Endothelial cell (in vitro differentiated cells): ENCODE measurements at regions not wholly inside any gene's neighbourhood (a gene's known extent, or its start where the extent isn't known, plus 50 kb on each side); places are given as distances from the start of the nearest gene placed in this dataset.

Source experiments
- DNase-seq: peaks from one replicate; pipeline ENCODE4 v3.0.0; 2021; ENCODE audit warnings: low spot score
- H3K27ac Mint-ChIP-seq: one replicate; pipeline ENCODE4 v1.8.0; 2021; ENCODE audit warnings: mixed read lengths, inconsistent platforms; ENCODE audit not compliant: unreplicated experiment
- H3K27me3 Mint-ChIP-seq: one replicate; pipeline ENCODE4 v1.8.0; 2021; ENCODE audit warnings: mild to moderate bottlenecking, moderate library complexity, mixed read lengths, inconsistent platforms; ENCODE audit not compliant: unreplicated experiment
- H3K36me3 Mint-ChIP-seq: one replicate; pipeline ENCODE4 v1.8.0; 2021; ENCODE audit warnings: mild to moderate bottlenecking, low read depth, mixed read lengths, inconsistent platforms; ENCODE audit not compliant: unreplicated experiment
- H3K4me1 Mint-ChIP-seq: one replicate; pipeline ENCODE4 v1.8.0; 2021; ENCODE audit warnings: mild to moderate bottlenecking, mixed read lengths, inconsistent platforms; ENCODE audit not compliant: unreplicated experiment
- H3K4me3 Mint-ChIP-seq: one replicate; pipeline ENCODE4 v1.8.0; 2021; ENCODE audit warnings: mild to moderate bottlenecking, mixed read lengths, inconsistent platforms; ENCODE audit not compliant: unreplicated experiment
- H3K9me3 Mint-ChIP-seq: one replicate; pipeline ENCODE4 v1.8.0; 2021; ENCODE audit warnings: mixed read lengths, inconsistent platforms; ENCODE audit not compliant: unreplicated experiment
- TF ChIP-seq, protein P1 (sequence below): fragments of 200-600 bp; sonication (generic); IDR thresholded peaks from one replicate; pipeline ENCODE4 v1.5.0; 2021; ENCODE audit warnings: antibody characterized with exemption; ENCODE audit not compliant: unreplicated experiment

- TF ChIP-seq, protein P1, sequence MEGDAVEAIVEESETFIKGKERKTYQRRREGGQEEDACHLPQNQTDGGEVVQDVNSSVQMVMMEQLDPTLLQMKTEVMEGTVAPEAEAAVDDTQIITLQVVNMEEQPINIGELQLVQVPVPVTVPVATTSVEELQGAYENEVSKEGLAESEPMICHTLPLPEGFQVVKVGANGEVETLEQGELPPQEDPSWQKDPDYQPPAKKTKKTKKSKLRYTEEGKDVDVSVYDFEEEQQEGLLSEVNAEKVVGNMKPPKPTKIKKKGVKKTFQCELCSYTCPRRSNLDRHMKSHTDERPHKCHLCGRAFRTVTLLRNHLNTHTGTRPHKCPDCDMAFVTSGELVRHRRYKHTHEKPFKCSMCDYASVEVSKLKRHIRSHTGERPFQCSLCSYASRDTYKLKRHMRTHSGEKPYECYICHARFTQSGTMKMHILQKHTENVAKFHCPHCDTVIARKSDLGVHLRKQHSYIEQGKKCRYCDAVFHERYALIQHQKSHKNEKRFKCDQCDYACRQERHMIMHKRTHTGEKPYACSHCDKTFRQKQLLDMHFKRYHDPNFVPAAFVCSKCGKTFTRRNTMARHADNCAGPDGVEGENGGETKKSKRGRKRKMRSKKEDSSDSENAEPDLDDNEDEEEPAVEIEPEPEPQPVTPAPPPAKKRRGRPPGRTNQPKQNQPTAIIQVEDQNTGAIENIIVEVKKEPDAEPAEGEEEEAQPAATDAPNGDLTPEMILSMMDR, result no peak
- Mint-ChIP-seq H3K9me3 (no peaks in the 10 kb centered on the region), H3K4me1 (no peaks in the 10 kb centered on the region), H3K36me3 (no peaks in the 10 kb centered on the region), H3K27me3 (peaks cover 4% of the 10 kb centered on the region), H3K27ac (no peak overlapping the region), H3K4me3 (no peak overlapping the region)
- DNase-seq, result no peak
Observed at GRCh38 chrX:13899607-13900006, 82.7 kb upstream of the GPM6B start.

GRCh38 chrX:13898603-13899002 is 81.7 kb upstream of the GPM6B start:
- H3K4me3 Mint-ChIP-seq, result no peak overlapping the region
- DNase-seq, result no peak
- H3K4me1 Mint-ChIP-seq, result no peaks in the 10 kb centered on the region
- no peaks in the 10 kb centered on the region for H3K36me3 Mint-ChIP-seq
- H3K27me3 Mint-ChIP-seq, result peaks cover under 1% of the 10 kb centered on the region
- TF ChIP-seq, protein P1, result no peak
- H3K27ac Mint-ChIP-seq, result no peak overlapping the region
- no peaks in the 10 kb centered on the region for H3K9me3 Mint-ChIP-seq

DNA sequence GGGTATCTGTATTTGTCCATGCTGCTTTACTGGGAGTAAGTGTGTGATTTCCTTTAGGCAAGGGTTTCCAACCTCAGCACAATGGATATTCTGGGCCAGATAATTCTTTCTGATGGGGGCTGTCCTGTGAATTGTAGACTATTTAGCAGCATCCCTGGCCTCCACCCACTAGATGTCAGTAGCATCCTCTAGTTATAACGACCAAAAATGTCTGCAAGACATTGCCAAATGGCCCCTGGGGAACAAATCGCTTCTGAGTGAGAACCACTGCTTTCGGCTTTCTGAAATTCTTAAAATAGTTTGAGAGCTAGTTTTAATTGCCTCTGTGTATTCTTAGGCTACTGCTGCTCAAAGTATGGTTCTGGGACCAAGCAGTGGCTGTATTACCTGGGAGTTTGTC is 81.2 kb upstream of the GPM6B start:
- H3K4me1 Mint-ChIP-seq, result no peaks in the 10 kb centered on the region
- no peaks in the 10 kb centered on the region for H3K36me3 Mint-ChIP-seq

DNA sequence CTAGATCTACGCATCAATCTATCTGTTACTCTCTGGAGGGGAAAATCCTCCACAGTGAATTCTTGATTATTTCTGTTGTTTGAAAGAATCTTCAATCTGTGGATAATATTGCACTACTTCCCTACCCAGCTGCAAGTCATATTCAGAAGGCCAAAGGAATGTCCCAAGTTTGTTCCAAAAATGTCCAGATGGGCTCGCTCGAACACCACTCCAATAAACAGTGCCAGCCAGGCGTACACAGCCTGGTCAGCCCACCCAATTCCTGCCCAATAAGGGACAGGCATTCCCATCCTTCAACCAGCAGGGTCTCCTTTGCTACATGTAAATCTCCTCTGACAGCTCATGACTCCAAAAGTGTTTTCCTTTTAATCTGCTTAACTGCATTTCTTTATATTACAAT is 80.7 kb upstream of the GPM6B start:
- Mint-ChIP-seq H3K9me3 (no peaks in the 10 kb centered on the region), H3K27ac (no peak overlapping the region), H3K27me3 (no peaks in the 10 kb centered on the region), H3K36me3 (no peaks in the 10 kb centered on the region), H3K4me3 (no peak overlapping the region), H3K4me1 (no peaks in the 10 kb centered on the region)
- no peak for DNase-seq
- TF ChIP-seq, protein P1, result no peak

More for the DNA sequence above, 81.2 kb upstream of the GPM6B start:
- TF ChIP-seq, protein P1, result no peak
- Mint-ChIP-seq H3K27me3 (no peaks in the 10 kb centered on the region), H3K4me3 (no peak overlapping the region), H3K27ac (no peak overlapping the region), H3K9me3 (no peaks in the 10 kb centered on the region)
- DNase-seq, result peak; percentile 18

GRCh38 chrX:13894888-13895565 is 78.1 kb upstream of the GPM6B start:
- H3K36me3 Mint-ChIP-seq, result no peaks in the 10 kb centered on the region
- no peaks in the 10 kb centered on the region for H3K27me3 Mint-ChIP-seq
- TF ChIP-seq, protein P1, result no peak
- H3K4me1 Mint-ChIP-seq, result peaks cover 5% of the 10 kb centered on the region
- H3K4me3 Mint-ChIP-seq, result no peak overlapping the region
- H3K9me3 Mint-ChIP-seq, result no peaks in the 10 kb centered on the region
- no peak for DNase-seq
- no peak overlapping the region for H3K27ac Mint-ChIP-seq
